Posterior vena cava (tissue), 2 donors: ENCODE measurements at regions not wholly inside any gene's neighbourhood (a gene's known extent, or its start where the extent isn't known, plus 50 kb on each side); places are given as distances from the start of the nearest gene placed in this dataset.

Experiments used
- DNase-seq: peaks from one replicate; pipeline ENCODE4 v3.0.0-alpha.2; 2020; ENCODE audit warnings: low spot score
- intact Hi-C, 2 donors: fragments of 100-400 bp; cut with DNase I; formaldehyde crosslinking; loops; one replicate each; pipeline versions ENCODE4 v1.14.1 to v1.14.2; 2022 to 2023
- donor health status: DM: yes; HTN: yes; CAD: no.
- donor health status: DM: yes; HTN: yes; CAD: no.

GRCh38 chr15:88707771-88708654, 69.2 kb downstream of the ISG20 start:
- intact Hi-C loops: loop anchor here in 1 of 2 donors (2.0 kb wide), 1 partner anchor 75 kb away; no protein-coding TSS in a partner anchor
- no peak for DNase-seq

GRCh38 chr15:88708655-88709054, 69.8 kb downstream of the ISG20 start:
- DNase-seq: peak; percentile 88
- intact Hi-C loops: no loop called here

- intact Hi-C loops: no loop called here
- no peak for DNase-seq
Observed at GRCh38 chr15:88710027-88710715, 71.4 kb downstream of the ISG20 start.

GRCh38 chr15:88711806-88712205, 73.0 kb downstream of the ISG20 start:
- intact Hi-C loops: no loop called here
- no peak for DNase-seq

- DNase-seq: no peak
- intact Hi-C loops: no loop called here
Observed at GRCh38 chr15:88714782-88715372, 76.1 kb downstream of the ISG20 start.

- DNase-seq: no peak
- intact Hi-C loops: no loop called here
Observed at GRCh38 chr15:88716543-88717381, 77.9 kb downstream of the ISG20 start.

GRCh38 chr15:88717382-88718031, 78.7 kb downstream of the ISG20 start:
- intact Hi-C loops: no loop called here
- DNase-seq: no peak

GRCh38 chr15:88718731-88719130, 79.9 kb downstream of the ISG20 start:
- no peak for DNase-seq
- intact Hi-C loops: no loop called here

- intact Hi-C loops: no loop called here
- DNase-seq: no peak
Observed at GRCh38 chr15:88719654-88720053, 80.8 kb downstream of the ISG20 start.

- intact Hi-C loops: no loop called here
Observed at GRCh38 chr15:88725305-88726210, 77.7 kb upstream of the ACAN start.

GRCh38 chr15:88727439-88727838, 75.8 kb upstream of the ACAN start:
- no peak for DNase-seq
- intact Hi-C loops: no loop called here

More at GRCh38 chr15:88725305-88726210, 77.7 kb upstream of the ACAN start:
- DNase-seq: no peak

- no peak for DNase-seq
- intact Hi-C loops: no loop called here
Observed at GRCh38 chr15:88729581-88729980, 73.7 kb upstream of the ACAN start.

GRCh38 chr15:88730751-88731150, 72.5 kb upstream of the ACAN start:
- intact Hi-C loops: no loop called here
- DNase-seq: no peak

GRCh38 chr15:88735212-88735611, 68.0 kb upstream of the ACAN start:
- intact Hi-C loops: no loop called here
- no peak for DNase-seq

GRCh38 chr15:88736204-88736603, 67.0 kb upstream of the ACAN start:
- intact Hi-C loops: no loop called here
- no peak for DNase-seq

- no peak for DNase-seq
- intact Hi-C loops: no loop called here
Observed at GRCh38 chr15:88738796-88739195, 64.4 kb upstream of the ACAN start.

- intact Hi-C loops: no loop called here
- no peak for DNase-seq
Observed at GRCh38 chr15:88739541-88739940, 63.7 kb upstream of the ACAN start.

GRCh38 chr15:88740356-88740755, 62.9 kb upstream of the ACAN start:
- intact Hi-C loops: no loop called here
- no peak for DNase-seq
